Body of pancreas (tissue), 4 donors: ENCODE measurements at regions not wholly inside any gene's neighbourhood (a gene's known extent, or its start where the extent isn't known, plus 50 kb on each side); places are given as distances from the start of the nearest gene placed in this dataset.

ENCODE experiments used
- CTCF ChIP-seq, 7 experiments: fragments of 450-650 bp in 4 of 7; fragments of 200-600 bp in 3 of 7; sonication (generic) in 3 of 7; IDR thresholded peaks; one replicate each; pipeline ENCODE4 v1.5.1; 2016 to 2019; ENCODE audit warnings: antibody characterized with exemption in 7 of 7
- POLR2A ChIP-seq, 3 donors: fragments of 450-650 bp; IDR thresholded peaks; one replicate each; pipeline ENCODE4 v1.6.1; 2016; ENCODE audit warnings: antibody characterized with exemption in 3 of 3, mild to moderate bottlenecking in 2 of 3

GRCh38 chr6:24996269-24996836 is 60.6 kb upstream of the RIPOR2 start:
- TF ChIP-seq CTCF (IDR thresholded peaks at IDR 0.05): no peak
- TF ChIP-seq POLR2A (IDR thresholded peaks at IDR 0.05): no peak
